HG03045 (cell line): ENCODE measurements at regions not wholly inside any gene's neighbourhood (a gene's known extent, or its start where the extent isn't known, plus 50 kb on each side); places are given as distances from the start of the nearest gene placed in this dataset.
"Not testable (repeated sequence)": the region's sequence is repeated elsewhere in the genome, so short reads cannot be mapped to it uniquely, and the experiment has no call there.

Source experiments
- ATAC-seq: cut with Tn5 transposase; IDR thresholded peaks from one replicate; pipeline ENCODE4 v1.9.1; 2021; ENCODE audit warnings: mild to moderate bottlenecking, moderate library complexity; ENCODE audit not compliant: unreplicated experiment

GRCh38 chr10:59033622-59034021 is 142.8 kb upstream of the PHYHIPL start:
- ATAC-seq: no peak

GRCh38 chr10:59036311-59037017 is 140.0 kb upstream of the PHYHIPL start:
- peak; percentile 99 for ATAC-seq

DNA sequence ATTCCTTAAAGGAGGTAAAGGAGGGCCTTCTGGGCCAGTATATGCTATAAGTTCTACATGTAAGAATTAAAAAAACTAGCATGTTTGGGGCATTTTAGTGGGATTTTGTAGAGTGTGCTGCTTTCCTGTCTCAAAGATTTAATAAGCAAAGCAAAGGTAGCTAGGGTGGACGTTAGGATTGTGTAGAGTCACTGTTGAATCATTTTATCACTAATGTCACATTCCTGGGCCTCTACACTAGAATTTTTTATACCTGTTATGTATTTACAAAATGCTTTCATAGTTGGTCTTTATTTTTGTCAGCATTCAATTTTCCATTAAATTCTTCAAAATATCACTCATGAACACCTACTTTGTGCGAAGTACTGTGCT is 139.4 kb upstream of the PHYHIPL start:
- ATAC-seq: no peak

- ATAC-seq: no peak
These were observed 138.9 kb upstream of the PHYHIPL start for GRCh38 chr10:59037506-59037905.

DNA sequence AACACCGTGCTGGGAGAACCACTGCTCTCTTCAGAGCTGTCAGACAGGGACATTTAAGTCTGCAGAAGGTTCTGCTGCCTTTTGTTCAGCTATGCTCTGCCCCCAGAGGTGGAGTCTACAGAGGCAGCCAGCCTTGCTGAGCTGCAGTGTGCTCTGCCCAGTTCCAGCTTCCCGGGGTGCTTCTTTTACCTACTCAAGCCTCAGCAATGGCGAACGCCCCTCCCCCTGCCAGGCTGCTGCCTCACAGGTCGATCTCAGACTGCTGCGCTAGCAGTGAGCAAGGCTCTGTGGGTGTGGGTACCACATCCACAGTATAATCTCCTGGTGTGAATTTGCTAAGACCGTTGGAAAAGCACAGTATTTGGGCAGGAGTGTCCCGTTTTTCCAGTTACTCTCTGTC is 133.1 kb upstream of the PHYHIPL start:
- not testable (repeated sequence) for ATAC-seq

DNA sequence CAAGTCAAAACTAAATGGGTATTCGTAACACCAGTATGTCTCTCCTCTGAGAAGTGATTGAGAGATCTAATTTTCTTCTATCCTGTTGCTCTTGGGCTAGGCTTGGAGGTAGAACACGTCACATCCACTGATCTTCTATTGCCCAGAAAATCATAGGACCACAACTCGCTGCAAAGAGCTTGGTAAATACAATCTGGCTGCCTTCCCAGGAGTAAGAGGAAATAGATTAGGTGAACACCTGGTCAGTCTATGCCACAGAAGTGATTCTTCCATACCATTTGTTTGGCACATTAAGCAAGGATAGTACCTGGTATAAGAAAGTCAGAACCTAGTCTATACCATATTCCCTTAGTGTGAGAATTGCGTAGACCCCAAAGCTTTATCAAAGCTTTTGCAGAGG is 129.3 kb upstream of the PHYHIPL start:
- ATAC-seq: no peak

GRCh38 chr10:59047957-59048618 is 128.4 kb upstream of the PHYHIPL start:
- ATAC-seq: peak; percentile 84

DNA sequence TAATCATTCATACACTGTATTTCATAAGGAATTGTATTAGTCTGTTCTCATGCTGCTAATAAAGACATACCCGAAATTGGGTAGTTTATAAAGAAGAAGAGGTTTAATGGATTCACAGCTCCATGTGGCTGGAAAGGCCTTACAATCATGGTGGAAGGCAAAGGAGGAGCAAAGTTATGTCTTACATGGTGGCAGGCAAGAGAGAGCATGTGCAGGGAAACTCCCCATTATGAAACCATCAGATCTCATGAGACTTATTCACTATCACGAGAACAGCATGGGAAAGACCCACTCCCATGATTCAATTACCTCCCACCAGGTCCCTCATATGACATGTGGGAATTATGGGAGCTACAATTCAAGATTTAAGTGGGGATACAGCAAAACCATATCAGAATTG is 122.9 kb upstream of the PHYHIPL start:
- ATAC-seq: not testable (repeated sequence)

- ATAC-seq: no peak
These were observed 121.4 kb upstream of the PHYHIPL start for GRCh38 chr10:59055045-59055444.

- ATAC-seq: no peak
These were observed 119.1 kb upstream of the PHYHIPL start for GRCh38 chr10:59057345-59057744.

DNA sequence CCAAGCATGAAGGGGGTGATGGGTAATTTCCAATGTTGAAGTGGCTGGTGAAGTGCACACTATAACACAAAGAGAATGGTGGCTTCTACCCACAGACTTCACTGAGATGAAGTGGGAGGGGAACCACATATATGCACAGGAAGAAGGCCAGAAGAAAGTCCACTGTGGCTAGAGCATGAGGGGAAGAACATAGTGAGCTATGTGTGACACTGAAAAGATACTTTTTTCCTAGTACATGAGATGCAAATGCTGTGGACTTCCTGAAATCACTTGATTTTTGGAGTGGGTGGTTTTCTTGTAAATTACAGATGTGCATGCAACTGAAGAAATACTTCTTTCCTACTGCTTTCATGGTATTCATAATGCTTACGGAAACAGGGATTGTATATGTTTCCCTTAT is 115.6 kb upstream of the PHYHIPL start:
- ATAC-seq: peak; percentile 84

DNA sequence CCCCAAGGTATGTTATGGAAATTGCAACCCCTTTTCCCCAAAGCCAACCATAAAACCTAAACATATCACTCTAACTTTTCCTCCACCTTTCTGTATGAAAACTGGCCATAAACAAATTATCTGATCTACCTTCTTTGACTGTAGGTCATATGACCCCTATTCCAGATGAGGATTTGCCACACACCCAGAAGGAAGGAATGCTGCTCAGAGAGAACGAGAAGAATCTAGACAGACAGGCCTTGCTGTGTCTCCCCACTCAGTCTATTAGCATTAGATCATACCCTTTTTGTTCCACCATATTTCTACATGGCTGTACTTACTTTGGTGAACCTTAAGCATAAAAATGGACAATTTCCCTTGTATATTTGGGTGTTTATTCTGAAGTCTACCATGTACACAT is 113.0 kb upstream of the PHYHIPL start:
- no peak for ATAC-seq

GRCh38 chr10:59064080-59064692 is 112.3 kb upstream of the PHYHIPL start:
- ATAC-seq: no peak

GRCh38 chr10:59064759-59065539 is 111.5 kb upstream of the PHYHIPL start:
- no peak for ATAC-seq

- ATAC-seq: no peak
These were observed 107.8 kb upstream of the PHYHIPL start for GRCh38 chr10:59068581-59069191.

- ATAC-seq: no peak
These were observed 104.4 kb upstream of the PHYHIPL start for GRCh38 chr10:59072038-59072437.

DNA sequence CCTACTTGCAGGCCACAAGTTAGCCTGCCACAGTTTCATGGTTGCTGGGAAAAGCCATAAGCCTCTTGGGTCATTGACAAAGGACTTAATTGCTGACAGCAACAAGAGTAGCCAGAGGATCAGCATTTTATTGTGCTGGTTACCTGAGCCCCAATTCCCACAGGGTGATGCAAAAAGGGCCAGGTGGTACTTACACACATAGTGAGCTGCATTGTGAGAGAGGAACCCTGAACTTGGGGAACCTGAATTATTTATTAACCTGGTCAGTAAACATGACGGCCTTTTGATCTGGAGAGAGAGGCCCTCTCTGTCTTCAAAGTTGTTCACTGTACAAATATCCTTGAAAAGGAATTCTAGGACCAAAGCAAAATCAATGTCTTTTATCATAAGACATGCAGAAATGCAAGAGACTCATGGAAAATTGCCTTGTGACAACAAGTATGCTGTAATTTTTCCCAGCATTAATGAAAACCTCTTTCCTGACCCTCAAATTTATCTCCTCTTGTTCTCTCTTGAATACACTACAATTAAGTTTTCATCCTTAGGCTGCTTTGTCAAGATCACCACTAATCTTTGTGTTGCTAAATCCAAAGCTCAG is 102.9 kb upstream of the PHYHIPL start:
- ATAC-seq: no peak

GRCh38 chr10:59075576-59075975 is 100.9 kb upstream of the PHYHIPL start:
- ATAC-seq: no peak

- no peak for ATAC-seq
These were observed 98.6 kb upstream of the PHYHIPL start for GRCh38 chr10:59077855-59078254.

- ATAC-seq: no peak
These were observed 97.5 kb upstream of the PHYHIPL start for GRCh38 chr10:59078978-59079377.
